Ovary (tissue), 7 donors: ENCODE measurements at regions not wholly inside any gene's neighbourhood (a gene's known extent, or its start where the extent isn't known, plus 50 kb on each side); places are given as distances from the start of the nearest gene placed in this dataset.

ENCODE experiments used
- DNase-seq, 5 donors: peaks; one replicate each; pipeline ENCODE4 v3.0.0-alpha.2; 2019 to 2020
- H3K27ac ChIP-seq, 2 donors: fragments of 200-600 bp; one replicate each; pipeline versions ENCODE4 v1.5.1 to v1.8.0; 2019 to 2022
- H3K27me3 ChIP-seq: fragments of 200-600 bp; one replicate; pipeline ENCODE4 v1.8.0; 2022
- H3K36me3 ChIP-seq: fragments of 200-600 bp; sonication (generic); one replicate; pipeline ENCODE4 v1.5.1; 2019
- H3K4me1 ChIP-seq: one replicate; pipeline ENCODE4 v1.8.1; 2013; ENCODE audit warnings: mild to moderate bottlenecking, moderate library complexity; ENCODE audit not compliant: insufficient read depth
- H3K4me3 ChIP-seq: fragments of 200-600 bp; sonication (generic); one replicate; pipeline ENCODE4 v1.5.1; 2017
- H3K9me3 ChIP-seq, 2 donors: fragments of 200-600 bp in 1 of 2; sonication (generic) in 1 of 2; one replicate each; pipeline versions ENCODE4 v1.5.1 to v1.8.1; 2013 to 2019; ENCODE audit warnings: mild to moderate bottlenecking in 1 of 2, moderate library complexity in 1 of 2
- CTCF ChIP-seq, 3 donors: fragments of 450-650 bp in 2 of 3; fragments of 200-600 bp in 1 of 3; IDR thresholded peaks; one replicate each; pipeline versions ENCODE4 v1.5.1 to v1.8.0; 2016 to 2022; ENCODE audit warnings: antibody characterized with exemption in 3 of 3, mild to moderate bottlenecking in 1 of 3
- EP300 ChIP-seq: sonication (generic); formaldehyde crosslinking; IDR thresholded peaks from one replicate; pipeline ENCODE4 v1.6.1; 2017; ENCODE audit warnings: antibody characterized with exemption
- POLR2A ChIP-seq: fragments of 450-650 bp; IDR thresholded peaks from one replicate; pipeline ENCODE4 v1.6.1; 2017; ENCODE audit warnings: antibody characterized with exemption, mild to moderate bottlenecking, moderate library complexity
- WGBS, 3 donors: extraction: QIAGEN DNeasy Blood & Tissue Kit in 1 of 3; methylation state at CpG; one replicate each; pipeline versions ENCODE4 v1.1.5 to v1.1.7; 2013 to 2017; 5-methylcytosine and 5-hydroxymethylcytosine counted together
- intact Hi-C, 4 donors: fragments of 100-400 bp; cut with DNase I; formaldehyde crosslinking; loops; one replicate each; pipeline versions ENCODE4 v1.11.0 to v1.15.1; 2022 to 2023
- donor health status: DM: no; HTN: no; CAD: no; lungs with moderate emphysema.
- donor health status: DM: no; HTN: no; CAD: no.
- donor health status: Bipolar disorder and iron deficiency.
- donor health status: DM: no; HTN: no; CAD: no.
- donor health status: DM: yes; HTN: yes; CAD: no.

GRCh38 chr4:163638909-163639308, 144.4 kb downstream of the TMA16 start:
- H3K4me1 ChIP-seq = no peaks in the 10 kb centered on the region
- H3K36me3 ChIP-seq = no peaks in the 10 kb centered on the region
- H3K27me3 ChIP-seq = no peaks in the 10 kb centered on the region
- no peak for DNase-seq
- TF ChIP-seq CTCF (IDR thresholded peaks at IDR 0.05) (no peak), EP300 (no peak), POLR2A (no peak)
- intact Hi-C loops = no loop called here
- H3K27ac ChIP-seq = no peak overlapping the region
- H3K4me3 ChIP-seq = no peak overlapping the region
- no peaks in the 10 kb centered on the region for H3K9me3 ChIP-seq

- DNase-seq = no peak
- Histone ChIP-seq H3K4me3 (no peak overlapping the region), H3K4me1 (no peaks in the 10 kb centered on the region), H3K9me3 (no peaks in the 10 kb centered on the region), H3K36me3 (no peaks in the 10 kb centered on the region), H3K27me3 (no peaks in the 10 kb centered on the region), H3K27ac (no peak overlapping the region)
- TF ChIP-seq EP300 = no peak
- TF ChIP-seq CTCF (IDR thresholded peaks at IDR 0.05) = no peak
- TF ChIP-seq POLR2A = no peak
- intact Hi-C loops = no loop called here
- 74 to 82% (median 79%) methylated on average over 1 of the region's 1 CpG for WGBS, 3 donors
Observed at GRCh38 chr4:163649557-163650091, 155.1 kb downstream of the TMA16 start.

- Histone ChIP-seq H3K4me3 (no peak overlapping the region), H3K36me3 (no peaks in the 10 kb centered on the region), H3K27ac (no peak overlapping the region), H3K27me3 (no peaks in the 10 kb centered on the region), H3K4me1 (no peaks in the 10 kb centered on the region), H3K9me3 (no peaks in the 10 kb centered on the region)
- DNase-seq = no peak
- TF ChIP-seq EP300 (no peak), CTCF (IDR thresholded peaks at IDR 0.05) (no peak), POLR2A (no peak)
- 41 to 61% (median 47%) methylated on average over 1 of the region's 1 CpG for WGBS, 3 donors
- intact Hi-C loops = no loop called here
Observed at GRCh38 chr4:163651761-163652160, 157.3 kb downstream of the TMA16 start.

GRCh38 chr4:163654621-163655020, 160.1 kb downstream of the TMA16 start:
- intact Hi-C loops = no loop called here
- TF ChIP-seq POLR2A (no peak), EP300 (no peak), CTCF (IDR thresholded peaks at IDR 0.05) (no peak)
- no peak overlapping the region for H3K27ac ChIP-seq

More at GRCh38 chr4:163654621-163655020, 160.1 kb downstream of the TMA16 start:
- Histone ChIP-seq H3K9me3 (no peaks in the 10 kb centered on the region), H3K27me3 (no peaks in the 10 kb centered on the region), H3K4me3 (no peak overlapping the region), H3K36me3 (no peaks in the 10 kb centered on the region), H3K4me1 (no peaks in the 10 kb centered on the region)
- 80 to 91% (median 80%) methylated on average over 2 of the region's 2 CpGs for WGBS, 3 donors
- DNase-seq = no peak
